OCI-LY7 (cell line): ENCODE measurements at regions not wholly inside any gene's neighbourhood (a gene's known extent, or its start where the extent isn't known, plus 50 kb on each side); places are given as distances from the start of the nearest gene placed in this dataset.

Source experiments
- CTCF ChIP-seq: fragments of 200-600 bp; sonication (generic); conservative IDR thresholded peaks from 2 replicates; pipeline ENCODE4 v1.5.1; 2014; ENCODE audit warnings: mild to moderate bottlenecking, antibody characterized with exemption, low read length, moderate library complexity, mixed read lengths
- EZH2phosphoT487 ChIP-seq: fragments of 200-600 bp; sonication (generic); IDR thresholded peaks from 2 replicates; pipeline ENCODE4 v1.6.1; 2018; ENCODE audit warnings: low read depth, borderline replicate concordance, mild to moderate bottlenecking, mixed run types, antibody characterized with exemption, low read length, moderate library complexity, mixed read lengths

- no peak for TF ChIP-seq CTCF
- no peak for TF ChIP-seq EZH2phosphoT487
Measured at GRCh38 chr12:111193067-111193466, 175.8 kb downstream of the PHETA1 start.
